ENCODE measurements at regions not wholly inside any gene's neighbourhood (a gene's known extent, or its start where the extent isn't known, plus 50 kb on each side); places are given as distances from the start of the nearest gene placed in this dataset.
A peak's percentile ranks its signal among the peaks of the same experiment; 100 is the strongest.

DNA sequence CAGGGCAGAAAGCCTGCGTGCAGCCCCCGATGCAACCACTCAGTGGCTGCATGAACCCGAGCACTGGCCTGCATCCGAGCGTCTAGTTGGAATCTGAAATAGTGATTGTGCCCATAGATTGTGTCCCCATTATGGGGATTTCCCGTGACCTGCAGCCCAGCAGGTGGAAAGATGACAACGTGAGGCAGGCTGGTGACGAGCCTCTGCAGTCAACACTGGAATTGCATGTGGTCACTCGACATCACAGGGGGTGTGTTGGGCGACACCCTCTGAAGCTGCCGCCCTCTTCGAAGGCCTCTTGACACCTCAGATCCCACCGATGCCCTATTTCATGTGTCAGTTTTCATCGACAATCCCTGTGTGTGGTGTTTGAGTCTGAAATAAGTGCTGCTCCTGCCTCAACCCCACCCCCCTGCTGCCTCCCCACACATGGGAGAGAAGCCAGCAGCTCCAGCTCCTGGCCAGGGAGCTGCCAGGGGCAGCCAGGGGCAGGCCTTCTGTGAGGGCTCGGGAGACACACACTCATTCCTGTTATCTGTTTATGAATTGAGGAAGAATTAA, 172.0 kb upstream of the B3GAT1 start:
- no peak for DNase-seq

GRCh38 chr11:134583397-134583990, 171.5 kb upstream of the B3GAT1 start:
- no peak for DNase-seq

- DNase-seq = no peak
These were observed 170.7 kb upstream of the B3GAT1 start for GRCh38 chr11:134582770-134583095.

GRCh38 chr11:134581966-134582769, 170.1 kb upstream of the B3GAT1 start:
- DNase-seq = no peak

DNA sequence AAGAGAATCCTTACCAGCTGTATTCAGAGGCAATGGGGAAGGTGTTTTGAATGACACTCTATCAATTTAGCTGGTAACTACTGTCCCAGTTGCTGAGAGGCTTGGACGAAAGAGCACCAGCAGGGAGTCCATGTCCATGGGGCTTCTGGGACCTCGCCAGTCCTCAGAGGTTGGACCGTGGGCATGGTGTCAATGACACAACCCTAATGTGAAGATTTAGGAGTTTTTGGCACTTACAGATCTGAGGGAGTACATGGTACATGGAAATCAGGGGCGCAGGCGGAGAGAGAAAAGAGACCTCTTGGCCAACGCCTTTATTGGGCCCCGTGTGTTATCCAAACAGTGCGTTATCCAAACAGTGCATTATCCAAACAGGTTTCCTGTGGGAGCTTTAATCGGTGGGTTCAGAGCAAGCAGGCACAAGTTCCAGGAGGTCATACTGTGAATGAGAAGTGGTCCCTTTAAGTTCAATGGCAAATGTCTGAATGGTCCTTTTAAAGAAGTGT, 169.1 kb upstream of the B3GAT1 start:
- no peak for DNase-seq

DNA sequence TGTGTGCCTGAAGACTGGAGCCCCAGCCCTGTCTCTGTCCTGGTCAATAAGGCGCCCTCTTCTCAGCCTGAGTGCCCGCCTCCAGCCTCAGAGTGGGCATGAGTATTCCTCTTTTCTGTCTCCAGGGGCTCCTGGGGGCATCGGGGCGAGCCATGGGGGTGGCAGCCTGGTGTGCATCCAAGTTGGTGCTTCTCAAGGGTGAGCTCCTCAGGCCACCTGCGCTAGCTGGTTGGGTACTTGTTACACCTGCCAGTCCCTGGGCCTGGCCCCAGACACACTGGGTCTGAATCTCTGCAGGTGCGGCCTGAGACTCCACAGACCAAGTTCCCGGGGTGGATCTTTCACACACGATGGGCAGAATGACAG, 168.6 kb upstream of the B3GAT1 start:
- peak; percentile 60 for DNase-seq

GRCh38 chr11:134579724-134580609, 167.9 kb upstream of the B3GAT1 start:
- DNase-seq = peak; percentile 60

DNA sequence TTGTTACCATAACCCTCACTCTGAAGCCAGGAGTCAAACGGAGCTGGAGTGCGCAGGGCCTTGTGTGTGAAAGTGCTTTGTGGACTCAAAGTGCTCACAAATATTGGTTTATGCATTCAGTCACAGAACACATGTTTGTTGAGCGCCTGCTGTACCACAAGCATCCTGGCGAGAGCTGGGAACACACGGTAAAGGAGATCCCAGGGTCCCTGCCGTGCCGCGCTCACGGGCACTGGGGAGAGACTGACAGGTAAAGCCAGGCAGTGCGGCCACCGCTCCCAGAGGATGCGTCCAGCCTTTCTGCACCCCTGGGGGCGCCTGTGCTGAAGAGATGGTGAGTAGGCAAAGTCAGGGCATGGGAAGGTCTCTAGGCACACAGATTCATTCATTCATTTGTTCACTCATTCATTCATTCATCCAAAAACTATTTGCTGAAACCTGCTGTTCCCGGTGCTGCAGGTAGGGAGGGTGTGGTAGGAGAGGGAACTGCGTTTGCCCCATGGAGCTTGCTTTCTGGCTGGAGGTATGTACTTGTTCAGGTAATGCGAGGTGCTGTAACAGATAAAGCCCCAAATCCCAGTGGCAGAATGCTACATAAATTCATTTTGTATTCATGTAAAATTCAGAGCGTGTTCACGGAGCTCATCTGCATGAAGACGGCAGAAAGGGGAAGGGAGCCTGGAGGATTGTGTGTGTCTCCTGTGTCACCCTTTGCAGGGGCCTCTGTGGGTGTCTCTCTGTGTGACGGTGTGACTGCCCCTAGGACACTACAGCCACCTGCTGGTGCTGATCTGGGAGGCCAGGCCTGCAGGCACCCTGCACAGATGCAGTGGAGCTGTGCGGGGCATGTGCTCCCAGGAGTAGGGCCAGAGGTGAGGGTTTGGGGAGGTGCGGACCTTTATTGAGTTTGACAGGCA, 167.0 kb upstream of the B3GAT1 start:
- peak; percentile 36 for DNase-seq

GRCh38 chr11:134577751-134578395, 165.8 kb upstream of the B3GAT1 start:
- DNase-seq = no peak

- no peak for DNase-seq
These were observed 164.7 kb upstream of the B3GAT1 start for GRCh38 chr11:134576721-134577171.

- no peak for DNase-seq
These were observed 164.2 kb upstream of the B3GAT1 start for GRCh38 chr11:134576286-134576685.

DNA sequence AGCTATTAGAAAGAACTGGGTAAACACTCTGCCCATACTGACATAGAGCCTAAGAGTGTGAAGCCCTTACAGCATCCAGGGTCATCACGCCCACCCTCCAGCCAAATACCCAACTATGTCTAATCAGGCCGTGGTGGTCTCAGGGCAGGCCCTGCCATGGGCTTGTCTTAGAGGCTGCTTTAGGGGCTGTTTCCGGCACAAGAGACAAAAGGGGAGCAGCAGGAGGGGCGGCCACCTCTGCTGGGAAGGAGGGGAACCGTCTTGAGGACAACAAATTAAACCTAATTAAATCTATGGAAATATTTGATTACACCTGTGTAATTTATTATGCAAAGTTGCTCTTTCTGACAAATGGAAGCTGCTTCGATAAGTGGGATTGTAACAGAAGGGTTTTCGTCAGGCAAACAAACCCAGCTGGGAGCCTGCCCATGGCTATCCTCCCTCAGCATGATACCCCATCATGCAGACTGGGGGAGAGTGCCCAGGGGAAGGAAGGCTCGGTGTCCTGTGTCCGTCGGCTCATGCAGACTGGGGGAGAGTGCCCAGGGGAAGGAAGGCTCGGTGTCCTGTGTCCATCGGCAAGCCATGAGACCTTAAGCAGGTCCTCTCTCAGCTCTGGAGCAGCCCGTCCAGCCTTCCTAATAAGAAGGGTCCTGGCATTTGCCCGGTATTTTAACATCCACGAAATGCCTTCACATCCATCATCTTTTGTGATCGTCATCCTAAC, 163.6 kb upstream of the B3GAT1 start:
- DNase-seq = no peak

DNA sequence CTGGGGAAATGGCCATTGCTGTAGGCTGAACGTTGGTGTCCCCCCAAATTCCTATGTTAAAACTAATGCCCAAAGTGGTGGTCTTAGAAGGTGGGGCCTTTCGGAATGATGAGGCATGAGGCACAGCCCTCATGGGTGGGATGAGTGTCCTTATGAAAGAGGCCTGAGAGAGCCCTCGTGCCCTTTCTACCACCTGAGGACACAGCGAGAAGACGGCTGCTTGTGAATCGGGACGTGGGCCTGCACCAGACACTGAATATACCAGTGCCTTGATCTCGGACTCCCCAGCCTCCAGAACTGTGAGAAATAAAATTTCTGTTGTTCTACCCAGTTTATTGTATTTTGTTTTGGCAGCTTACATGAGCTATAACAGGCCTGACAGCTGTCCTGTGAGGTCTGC, 162.9 kb upstream of the B3GAT1 start:
- DNase-seq = no peak

- DNase-seq = no peak
These were observed 162.4 kb upstream of the B3GAT1 start for GRCh38 chr11:134574425-134574824.

DNA sequence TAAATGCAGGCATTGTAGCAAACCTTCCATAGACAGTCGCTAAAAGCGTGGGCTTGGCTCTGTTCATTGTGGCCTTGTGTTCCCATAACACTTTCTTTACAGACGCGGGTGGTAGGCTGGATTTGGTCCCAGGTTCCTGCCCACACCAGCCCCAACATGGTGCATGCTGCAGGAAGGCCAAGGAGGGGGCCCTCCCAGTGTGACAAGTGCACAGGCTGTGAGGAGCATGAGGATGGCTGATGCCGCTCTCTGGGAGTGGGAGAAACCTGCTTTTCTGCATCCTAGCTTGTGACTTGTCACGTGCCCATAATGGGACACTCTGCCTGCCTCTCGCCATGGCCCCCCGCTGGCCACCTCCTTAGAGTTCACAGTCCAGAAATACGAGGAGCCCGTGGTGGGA, 161.8 kb upstream of the B3GAT1 start:
- no peak for DNase-seq

DNA sequence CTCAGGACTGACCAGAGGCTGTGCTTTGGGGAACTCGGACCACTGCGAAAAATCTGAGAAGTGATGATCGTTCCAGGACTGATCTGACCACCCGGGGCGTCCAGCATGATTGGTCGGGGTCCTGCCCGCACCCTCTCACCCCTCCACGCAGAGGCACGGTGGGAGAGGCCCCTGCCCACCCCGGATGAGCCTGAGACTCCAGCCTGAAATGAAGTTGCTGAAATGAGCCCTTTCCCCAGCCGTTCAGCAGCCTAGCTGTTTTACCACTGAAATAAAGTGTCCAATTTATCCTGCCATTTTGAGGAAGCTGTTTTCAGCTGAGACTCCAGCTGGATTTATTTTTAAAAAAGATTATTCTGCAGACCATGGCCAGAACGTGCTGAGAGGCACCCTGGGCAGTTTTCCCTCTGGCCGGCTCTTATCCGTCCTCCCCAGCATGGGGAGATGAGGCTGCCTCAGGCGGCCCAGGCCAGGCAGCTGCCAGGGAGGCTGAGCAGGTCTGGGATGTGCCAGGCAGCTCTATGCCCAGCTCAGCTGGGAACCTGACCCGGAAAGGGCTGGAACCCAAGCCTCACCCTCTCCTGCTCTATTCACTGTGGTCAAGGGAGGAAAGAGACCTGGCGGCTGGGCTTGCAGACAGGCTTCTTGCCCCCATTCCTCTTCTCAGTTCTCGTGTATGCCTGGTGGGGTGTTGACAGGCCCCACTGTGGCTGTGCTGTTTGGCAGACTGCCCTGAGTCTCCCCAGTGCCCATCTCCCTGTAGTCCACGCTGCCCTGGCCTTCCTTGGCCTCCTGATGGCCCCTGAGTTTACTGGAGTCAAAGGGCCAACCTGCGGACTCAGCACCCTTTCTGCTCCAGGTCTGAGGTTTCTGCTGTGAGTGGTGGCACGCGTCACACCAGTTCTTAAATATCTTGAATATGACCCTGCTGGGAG, 161.0 kb upstream of the B3GAT1 start:
- no peak for DNase-seq

- no peak for DNase-seq
These were observed 159.3 kb upstream of the B3GAT1 start for GRCh38 chr11:134571301-134571700.

- no peak for DNase-seq
These were observed 157.2 kb upstream of the B3GAT1 start for GRCh38 chr11:134569195-134569594.

- DNase-seq = no peak
These were observed 154.3 kb upstream of the B3GAT1 start for GRCh38 chr11:134566311-134566710.
